Liver (tissue), 8 donors: ENCODE measurements at regions not wholly inside any gene's neighbourhood (a gene's known extent, or its start where the extent isn't known, plus 50 kb on each side); places are given as distances from the start of the nearest gene placed in this dataset.

Experiments used
- DNase-seq: peaks from one replicate; pipeline ENCODE4 v3.0.0-alpha.2; 2017; ENCODE audit warnings: low spot score
- H3K27ac ChIP-seq, 2 donors: one replicate each; pipeline ENCODE4 v1.7.0; 2013; ENCODE audit warnings: inconsistent platforms in 2 of 2, low read length in 2 of 2, control low read depth in 1 of 2, low read depth in 1 of 2, mild to moderate bottlenecking in 1 of 2
- H3K27me3 ChIP-seq, 4 donors: one replicate each; pipeline versions ENCODE4 v1.6.1 to v1.7.0; 2013; ENCODE audit warnings: low read length in 3 of 4, inconsistent platforms in 1 of 4, mild to moderate bottlenecking in 1 of 4, moderate library complexity in 1 of 4; ENCODE audit not compliant: control insufficient read depth in 4 of 4, insufficient read depth in 4 of 4
- H3K36me3 ChIP-seq, 4 donors: one replicate each; pipeline versions ENCODE4 v1.6.1 to v1.7.0; 2013; ENCODE audit warnings: low read length in 3 of 4, mild to moderate bottlenecking in 3 of 4, low read depth in 1 of 4, moderate library complexity in 1 of 4; ENCODE audit not compliant: control insufficient read depth in 4 of 4, insufficient read depth in 3 of 4
- H3K4me1 ChIP-seq, 4 donors: one replicate each; pipeline versions ENCODE4 v1.6.1 to v1.7.0; 2013; ENCODE audit warnings: low read length in 3 of 4, mild to moderate bottlenecking in 3 of 4, moderate library complexity in 1 of 4; ENCODE audit not compliant: control insufficient read depth in 4 of 4, insufficient read depth in 4 of 4
- H3K4me3 ChIP-seq, 3 donors: one replicate each; pipeline versions ENCODE4 v1.6.1 to v1.7.0; 2013; ENCODE audit warnings: low read length in 3 of 3, control low read depth in 1 of 3, low read depth in 1 of 3, mild to moderate bottlenecking in 1 of 3
- H3K9ac ChIP-seq, 2 donors: one replicate each; pipeline ENCODE4 v1.7.0; 2013; ENCODE audit warnings: low read length in 2 of 2, mild to moderate bottlenecking in 2 of 2, moderate library complexity in 2 of 2, control low read depth in 1 of 2, low read depth in 1 of 2
- H3K9me3 ChIP-seq, 4 donors: one replicate each; pipeline versions ENCODE4 v1.6.1 to v1.7.0; 2013; ENCODE audit warnings: low read length in 3 of 4; ENCODE audit not compliant: control insufficient read depth in 4 of 4
- EGR1 ChIP-seq, 2 donors: IDR thresholded peaks; 2 replicates each; pipeline ENCODE4 v1.6.1; 2016 to 2018; ENCODE audit warnings: antibody characterized with exemption in 2 of 2, low read depth in 2 of 2
- FOXA1 ChIP-seq: IDR thresholded peaks from 2 replicates; pipeline ENCODE4 v1.6.1; 2016; ENCODE audit warnings: antibody characterized with exemption
- FOXA2 ChIP-seq: IDR thresholded peaks from 2 replicates; pipeline ENCODE4 v1.6.1; 2016; ENCODE audit warnings: antibody characterized with exemption
- GABPA ChIP-seq, 2 donors: IDR thresholded peaks in 1 of 2; conservative IDR thresholded peaks in 1 of 2; 2 replicates each; pipeline ENCODE4 v1.6.1; 2016; ENCODE audit warnings: antibody characterized with exemption in 2 of 2, mild to moderate bottlenecking in 1 of 2, moderate library complexity in 1 of 2
- HNF4A ChIP-seq, 2 donors: conservative IDR thresholded peaks; 2 replicates each; pipeline ENCODE4 v1.6.1; 2016; ENCODE audit warnings: antibody characterized with exemption in 2 of 2, mild to moderate bottlenecking in 2 of 2
- HNF4G ChIP-seq: IDR thresholded peaks from 2 replicates; pipeline ENCODE4 v1.6.1; 2016; ENCODE audit warnings: antibody characterized with exemption
- JUND ChIP-seq, 2 donors: IDR thresholded peaks; 2 replicates each; pipeline ENCODE4 v1.6.1; 2016; ENCODE audit warnings: antibody characterized with exemption in 2 of 2
- NR2F2 ChIP-seq: IDR thresholded peaks from 2 replicates; pipeline ENCODE4 v1.6.1; 2016; ENCODE audit warnings: antibody characterized with exemption
- RAD21 ChIP-seq, 2 donors: IDR thresholded peaks; 2 replicates each; pipeline ENCODE4 v1.6.1; 2016; ENCODE audit warnings: antibody characterized with exemption in 2 of 2, mild to moderate bottlenecking in 2 of 2
- RXRA ChIP-seq, 2 donors: IDR thresholded peaks; 2 replicates each; pipeline ENCODE4 v1.6.1; 2017 to 2018; ENCODE audit warnings: antibody characterized with exemption in 2 of 2, mild to moderate bottlenecking in 1 of 2
- SP1 ChIP-seq: IDR thresholded peaks from 2 replicates; pipeline ENCODE4 v1.6.1; 2018; ENCODE audit warnings: antibody characterized with exemption, mild to moderate bottlenecking
- TAF1 ChIP-seq: conservative IDR thresholded peaks from 2 replicates; pipeline ENCODE4 v1.6.1; 2016; ENCODE audit warnings: antibody characterized with exemption, mild to moderate bottlenecking
- YY1 ChIP-seq: IDR thresholded peaks from 2 replicates; pipeline ENCODE4 v1.6.1; 2016; ENCODE audit warnings: antibody characterized with exemption, mild to moderate bottlenecking
- WGBS: extraction: QIAGEN DNeasy Blood & Tissue Kit; methylation state at CpG from one replicate; pipeline ENCODE4 v1.1.7; 2013; 5-methylcytosine and 5-hydroxymethylcytosine counted together
- TF ChIP-seq, protein P1 (sequence below): IDR thresholded peaks from 2 replicates; pipeline ENCODE4 v1.6.1; 2016; ENCODE audit warnings: antibody characterized with exemption
- TF ChIP-seq, protein P2 (sequence below): fragments of 150-350 bp; IDR thresholded peaks from 2 replicates; pipeline ENCODE4 v1.5.1; 2017; ENCODE audit warnings: improper control_type of control experiment, low read depth, low read length; ENCODE audit not compliant: missing input control
- TF ChIP-seq, protein P3 (sequence below): IDR thresholded peaks from 2 replicates; pipeline ENCODE4 v1.6.1; 2016; ENCODE audit warnings: antibody characterized with exemption
- TF ChIP-seq, protein P4 (sequence below): IDR thresholded peaks from 2 replicates; pipeline ENCODE4 v1.6.1; 2016; ENCODE audit warnings: antibody characterized with exemption, mild to moderate bottlenecking
- TF ChIP-seq, protein P5 (sequence below): IDR thresholded peaks from 2 replicates; pipeline ENCODE4 v1.6.1; 2016; ENCODE audit warnings: antibody characterized with exemption
- donor health status: healthy.
- donor health status: healthy.
- donor health status: healthy.
- donor health status: healthy.
- donor health status: healthy.

DNA sequence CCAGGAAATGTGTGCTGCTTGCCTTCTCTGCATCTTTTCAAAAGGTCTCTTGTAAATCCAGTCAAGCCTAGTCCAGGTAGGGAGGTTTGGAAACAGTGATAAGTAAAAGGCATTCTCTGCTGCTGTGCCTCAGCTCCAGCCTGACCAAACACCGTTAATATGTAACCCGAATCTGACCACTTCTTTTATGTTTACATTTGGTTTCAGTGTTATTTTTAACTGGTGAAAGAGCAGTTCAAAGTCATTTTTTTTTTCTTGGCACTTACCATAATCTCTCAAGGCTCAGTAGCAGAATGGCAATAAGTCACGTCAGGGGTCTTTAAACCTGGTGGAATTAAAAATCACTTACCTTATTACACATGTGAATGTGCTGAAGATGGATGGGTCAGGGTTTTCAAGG is 216.8 kb downstream of the PTEN start:
- no peaks in the 10 kb centered on the region for H3K9me3 ChIP-seq
- H3K27me3 ChIP-seq = no peaks in the 10 kb centered on the region
- H3K4me3 ChIP-seq = no peak overlapping the region
- TF ChIP-seq, protein P1, sequence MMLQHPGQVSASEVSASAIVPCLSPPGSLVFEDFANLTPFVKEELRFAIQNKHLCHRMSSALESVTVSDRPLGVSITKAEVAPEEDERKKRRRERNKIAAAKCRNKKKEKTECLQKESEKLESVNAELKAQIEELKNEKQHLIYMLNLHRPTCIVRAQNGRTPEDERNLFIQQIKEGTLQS = no peak
- TF ChIP-seq SP1 (peak; percentile 71), GABPA (IDR thresholded peaks at IDR 0.05 in 1 of 2, conservative IDR thresholded peaks at IDR 0.05 in 1 of 2) (no peak), HNF4A (conservative IDR thresholded peaks at IDR 0.05) (peak; percentile 77 to 92), EGR1 (IDR thresholded peaks at IDR 0.05; ENCODE audit: low read depth in 2 of 2) (peak in 1 of 2 donors; percentile 55), HNF4G (peak; percentile 45), TAF1 (no peak), FOXA1 (peak; percentile 81), RXRA (IDR thresholded peaks at IDR 0.05) (peak; percentile 45 to 85), YY1 (peak; percentile 56), JUND (IDR thresholded peaks at IDR 0.05) (peak; percentile 51 to 90), RAD21 (IDR thresholded peaks at IDR 0.05) (peak; percentile 64 to 67), NR2F2 (no peak), FOXA2 (peak; percentile 79)
- TF ChIP-seq, protein P2, sequence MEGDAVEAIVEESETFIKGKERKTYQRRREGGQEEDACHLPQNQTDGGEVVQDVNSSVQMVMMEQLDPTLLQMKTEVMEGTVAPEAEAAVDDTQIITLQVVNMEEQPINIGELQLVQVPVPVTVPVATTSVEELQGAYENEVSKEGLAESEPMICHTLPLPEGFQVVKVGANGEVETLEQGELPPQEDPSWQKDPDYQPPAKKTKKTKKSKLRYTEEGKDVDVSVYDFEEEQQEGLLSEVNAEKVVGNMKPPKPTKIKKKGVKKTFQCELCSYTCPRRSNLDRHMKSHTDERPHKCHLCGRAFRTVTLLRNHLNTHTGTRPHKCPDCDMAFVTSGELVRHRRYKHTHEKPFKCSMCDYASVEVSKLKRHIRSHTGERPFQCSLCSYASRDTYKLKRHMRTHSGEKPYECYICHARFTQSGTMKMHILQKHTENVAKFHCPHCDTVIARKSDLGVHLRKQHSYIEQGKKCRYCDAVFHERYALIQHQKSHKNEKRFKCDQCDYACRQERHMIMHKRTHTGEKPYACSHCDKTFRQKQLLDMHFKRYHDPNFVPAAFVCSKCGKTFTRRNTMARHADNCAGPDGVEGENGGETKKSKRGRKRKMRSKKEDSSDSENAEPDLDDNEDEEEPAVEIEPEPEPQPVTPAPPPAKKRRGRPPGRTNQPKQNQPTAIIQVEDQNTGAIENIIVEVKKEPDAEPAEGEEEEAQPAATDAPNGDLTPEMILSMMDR = no peak
- TF ChIP-seq, protein P3, sequence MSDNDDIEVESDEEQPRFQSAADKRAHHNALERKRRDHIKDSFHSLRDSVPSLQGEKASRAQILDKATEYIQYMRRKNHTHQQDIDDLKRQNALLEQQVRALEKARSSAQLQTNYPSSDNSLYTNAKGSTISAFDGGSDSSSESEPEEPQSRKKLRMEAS = peak; percentile 73
- TF ChIP-seq, protein P4, sequence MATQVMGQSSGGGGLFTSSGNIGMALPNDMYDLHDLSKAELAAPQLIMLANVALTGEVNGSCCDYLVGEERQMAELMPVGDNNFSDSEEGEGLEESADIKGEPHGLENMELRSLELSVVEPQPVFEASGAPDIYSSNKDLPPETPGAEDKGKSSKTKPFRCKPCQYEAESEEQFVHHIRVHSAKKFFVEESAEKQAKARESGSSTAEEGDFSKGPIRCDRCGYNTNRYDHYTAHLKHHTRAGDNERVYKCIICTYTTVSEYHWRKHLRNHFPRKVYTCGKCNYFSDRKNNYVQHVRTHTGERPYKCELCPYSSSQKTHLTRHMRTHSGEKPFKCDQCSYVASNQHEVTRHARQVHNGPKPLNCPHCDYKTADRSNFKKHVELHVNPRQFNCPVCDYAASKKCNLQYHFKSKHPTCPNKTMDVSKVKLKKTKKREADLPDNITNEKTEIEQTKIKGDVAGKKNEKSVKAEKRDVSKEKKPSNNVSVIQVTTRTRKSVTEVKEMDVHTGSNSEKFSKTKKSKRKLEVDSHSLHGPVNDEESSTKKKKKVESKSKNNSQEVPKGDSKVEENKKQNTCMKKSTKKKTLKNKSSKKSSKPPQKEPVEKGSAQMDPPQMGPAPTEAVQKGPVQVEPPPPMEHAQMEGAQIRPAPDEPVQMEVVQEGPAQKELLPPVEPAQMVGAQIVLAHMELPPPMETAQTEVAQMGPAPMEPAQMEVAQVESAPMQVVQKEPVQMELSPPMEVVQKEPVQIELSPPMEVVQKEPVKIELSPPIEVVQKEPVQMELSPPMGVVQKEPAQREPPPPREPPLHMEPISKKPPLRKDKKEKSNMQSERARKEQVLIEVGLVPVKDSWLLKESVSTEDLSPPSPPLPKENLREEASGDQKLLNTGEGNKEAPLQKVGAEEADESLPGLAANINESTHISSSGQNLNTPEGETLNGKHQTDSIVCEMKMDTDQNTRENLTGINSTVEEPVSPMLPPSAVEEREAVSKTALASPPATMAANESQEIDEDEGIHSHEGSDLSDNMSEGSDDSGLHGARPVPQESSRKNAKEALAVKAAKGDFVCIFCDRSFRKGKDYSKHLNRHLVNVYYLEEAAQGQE = peak; percentile 37
- TF ChIP-seq, protein P5, sequence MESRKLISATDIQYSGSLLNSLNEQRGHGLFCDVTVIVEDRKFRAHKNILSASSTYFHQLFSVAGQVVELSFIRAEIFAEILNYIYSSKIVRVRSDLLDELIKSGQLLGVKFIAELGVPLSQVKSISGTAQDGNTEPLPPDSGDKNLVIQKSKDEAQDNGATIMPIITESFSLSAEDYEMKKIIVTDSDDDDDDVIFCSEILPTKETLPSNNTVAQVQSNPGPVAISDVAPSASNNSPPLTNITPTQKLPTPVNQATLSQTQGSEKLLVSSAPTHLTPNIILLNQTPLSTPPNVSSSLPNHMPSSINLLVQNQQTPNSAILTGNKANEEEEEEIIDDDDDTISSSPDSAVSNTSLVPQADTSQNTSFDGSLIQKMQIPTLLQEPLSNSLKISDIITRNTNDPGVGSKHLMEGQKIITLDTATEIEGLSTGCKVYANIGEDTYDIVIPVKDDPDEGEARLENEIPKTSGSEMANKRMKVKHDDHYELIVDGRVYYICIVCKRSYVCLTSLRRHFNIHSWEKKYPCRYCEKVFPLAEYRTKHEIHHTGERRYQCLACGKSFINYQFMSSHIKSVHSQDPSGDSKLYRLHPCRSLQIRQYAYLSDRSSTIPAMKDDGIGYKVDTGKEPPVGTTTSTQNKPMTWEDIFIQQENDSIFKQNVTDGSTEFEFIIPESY = peak; percentile 75
- H3K36me3 ChIP-seq = no peaks in the 10 kb centered on the region
- DNase-seq = no peak
- 12% methylated on average over 3 of the region's 3 CpGs for WGBS
- H3K9ac ChIP-seq = no peak overlapping the region
- H3K27ac ChIP-seq = peak overlapping the region; percentile 51 to 76
- peaks cover 13 to 52% (median 36%) of the 10 kb centered on the region in 4 donors for H3K4me1 ChIP-seq
